Endothelial cell (in vitro differentiated cells): ENCODE measurements at regions not wholly inside any gene's neighbourhood (a gene's known extent, or its start where the extent isn't known, plus 50 kb on each side); places are given as distances from the start of the nearest gene placed in this dataset.
A peak's percentile ranks its signal among the peaks of the same experiment; 100 is the strongest.

ENCODE experiments used
- DNase-seq: peaks from one replicate; pipeline ENCODE4 v3.0.0; 2021; ENCODE audit warnings: low spot score
- H3K27ac Mint-ChIP-seq: one replicate; pipeline ENCODE4 v1.8.0; 2021; ENCODE audit warnings: mixed read lengths, inconsistent platforms; ENCODE audit not compliant: unreplicated experiment
- H3K27me3 Mint-ChIP-seq: one replicate; pipeline ENCODE4 v1.8.0; 2021; ENCODE audit warnings: mild to moderate bottlenecking, moderate library complexity, mixed read lengths, inconsistent platforms; ENCODE audit not compliant: unreplicated experiment
- H3K36me3 Mint-ChIP-seq: one replicate; pipeline ENCODE4 v1.8.0; 2021; ENCODE audit warnings: mild to moderate bottlenecking, low read depth, mixed read lengths, inconsistent platforms; ENCODE audit not compliant: unreplicated experiment
- H3K4me1 Mint-ChIP-seq: one replicate; pipeline ENCODE4 v1.8.0; 2021; ENCODE audit warnings: mild to moderate bottlenecking, mixed read lengths, inconsistent platforms; ENCODE audit not compliant: unreplicated experiment
- H3K4me3 Mint-ChIP-seq: one replicate; pipeline ENCODE4 v1.8.0; 2021; ENCODE audit warnings: mild to moderate bottlenecking, mixed read lengths, inconsistent platforms; ENCODE audit not compliant: unreplicated experiment
- H3K9me3 Mint-ChIP-seq: one replicate; pipeline ENCODE4 v1.8.0; 2021; ENCODE audit warnings: mixed read lengths, inconsistent platforms; ENCODE audit not compliant: unreplicated experiment
- TF ChIP-seq, protein P1 (sequence below): fragments of 200-600 bp; sonication (generic); IDR thresholded peaks from one replicate; pipeline ENCODE4 v1.5.0; 2021; ENCODE audit warnings: antibody characterized with exemption; ENCODE audit not compliant: unreplicated experiment

DNA sequence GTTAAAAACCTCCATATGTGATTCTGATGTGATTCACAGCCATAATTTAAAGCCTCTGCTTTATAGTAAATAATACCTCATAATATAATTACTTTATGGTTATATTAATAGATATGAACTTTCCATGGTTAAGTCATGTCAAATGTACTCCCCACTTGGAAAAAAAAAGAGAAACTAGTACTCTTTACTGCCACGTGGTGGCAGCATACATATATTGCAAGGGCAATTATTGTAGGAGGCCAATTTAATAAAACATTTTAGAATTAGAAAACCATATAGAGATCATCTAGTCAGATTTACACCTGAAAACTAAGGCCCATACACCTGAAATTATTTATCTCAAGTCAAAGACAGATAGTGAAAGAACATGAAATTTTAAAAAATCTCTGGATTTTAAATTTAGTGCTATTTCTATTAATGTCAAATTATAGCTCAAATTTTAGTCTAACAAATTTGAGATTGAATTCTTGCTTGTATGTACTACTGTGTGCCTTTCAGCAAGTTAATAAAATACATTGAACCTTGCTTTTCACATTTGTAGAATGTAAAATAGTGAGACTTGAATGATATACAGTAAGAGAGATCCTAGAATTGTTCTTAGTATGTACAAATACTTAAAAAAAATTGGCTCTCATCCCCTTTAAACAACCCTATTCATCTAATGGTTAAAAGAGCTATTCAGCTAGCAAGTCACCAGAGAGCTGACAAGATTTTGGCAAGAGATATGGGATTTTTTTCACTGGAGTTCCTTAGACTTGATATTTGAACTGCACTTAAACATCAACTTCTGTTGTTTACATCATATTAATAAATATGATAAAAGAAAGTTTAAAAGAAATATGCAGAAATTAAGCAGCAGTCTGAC, 603.8 kb downstream of the TLE4 start:
- Mint-ChIP-seq H3K36me3 (no peaks in the 10 kb centered on the region), H3K9me3 (no peaks in the 10 kb centered on the region), H3K27ac (no peak overlapping the region), H3K4me3 (no peak overlapping the region), H3K4me1 (no peaks in the 10 kb centered on the region), H3K27me3 (peaks cover 1% of the 10 kb centered on the region)
- TF ChIP-seq, protein P1, sequence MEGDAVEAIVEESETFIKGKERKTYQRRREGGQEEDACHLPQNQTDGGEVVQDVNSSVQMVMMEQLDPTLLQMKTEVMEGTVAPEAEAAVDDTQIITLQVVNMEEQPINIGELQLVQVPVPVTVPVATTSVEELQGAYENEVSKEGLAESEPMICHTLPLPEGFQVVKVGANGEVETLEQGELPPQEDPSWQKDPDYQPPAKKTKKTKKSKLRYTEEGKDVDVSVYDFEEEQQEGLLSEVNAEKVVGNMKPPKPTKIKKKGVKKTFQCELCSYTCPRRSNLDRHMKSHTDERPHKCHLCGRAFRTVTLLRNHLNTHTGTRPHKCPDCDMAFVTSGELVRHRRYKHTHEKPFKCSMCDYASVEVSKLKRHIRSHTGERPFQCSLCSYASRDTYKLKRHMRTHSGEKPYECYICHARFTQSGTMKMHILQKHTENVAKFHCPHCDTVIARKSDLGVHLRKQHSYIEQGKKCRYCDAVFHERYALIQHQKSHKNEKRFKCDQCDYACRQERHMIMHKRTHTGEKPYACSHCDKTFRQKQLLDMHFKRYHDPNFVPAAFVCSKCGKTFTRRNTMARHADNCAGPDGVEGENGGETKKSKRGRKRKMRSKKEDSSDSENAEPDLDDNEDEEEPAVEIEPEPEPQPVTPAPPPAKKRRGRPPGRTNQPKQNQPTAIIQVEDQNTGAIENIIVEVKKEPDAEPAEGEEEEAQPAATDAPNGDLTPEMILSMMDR: peak; percentile 85
- no peak for DNase-seq

DNA sequence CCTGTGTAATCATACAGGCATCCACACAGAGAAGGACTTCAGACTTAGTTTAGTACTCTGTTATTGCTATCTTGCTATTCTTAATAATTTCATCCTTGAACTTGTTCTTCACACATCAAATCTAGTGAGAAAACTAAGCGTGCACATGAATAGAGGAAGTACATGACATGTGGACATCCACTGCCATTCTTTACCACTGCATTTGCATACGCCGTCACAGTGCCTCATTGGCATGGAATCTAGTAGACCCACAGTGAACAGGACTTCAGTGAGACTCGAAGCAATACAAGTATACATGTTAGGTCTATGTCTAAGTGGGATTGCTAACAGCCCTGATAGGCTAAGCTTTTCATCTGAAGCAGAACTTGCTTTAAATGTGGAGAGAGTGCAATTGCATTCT, 592.1 kb downstream of the TLE4 start:
- no peaks in the 10 kb centered on the region for H3K36me3 Mint-ChIP-seq
- H3K4me1 Mint-ChIP-seq: peaks cover 3% of the 10 kb centered on the region
- DNase-seq: no peak
- TF ChIP-seq, protein P1: no peak
- H3K4me3 Mint-ChIP-seq: no peak overlapping the region
- no peaks in the 10 kb centered on the region for H3K27me3 Mint-ChIP-seq
- H3K9me3 Mint-ChIP-seq: no peaks in the 10 kb centered on the region
- H3K27ac Mint-ChIP-seq: no peak overlapping the region

DNA sequence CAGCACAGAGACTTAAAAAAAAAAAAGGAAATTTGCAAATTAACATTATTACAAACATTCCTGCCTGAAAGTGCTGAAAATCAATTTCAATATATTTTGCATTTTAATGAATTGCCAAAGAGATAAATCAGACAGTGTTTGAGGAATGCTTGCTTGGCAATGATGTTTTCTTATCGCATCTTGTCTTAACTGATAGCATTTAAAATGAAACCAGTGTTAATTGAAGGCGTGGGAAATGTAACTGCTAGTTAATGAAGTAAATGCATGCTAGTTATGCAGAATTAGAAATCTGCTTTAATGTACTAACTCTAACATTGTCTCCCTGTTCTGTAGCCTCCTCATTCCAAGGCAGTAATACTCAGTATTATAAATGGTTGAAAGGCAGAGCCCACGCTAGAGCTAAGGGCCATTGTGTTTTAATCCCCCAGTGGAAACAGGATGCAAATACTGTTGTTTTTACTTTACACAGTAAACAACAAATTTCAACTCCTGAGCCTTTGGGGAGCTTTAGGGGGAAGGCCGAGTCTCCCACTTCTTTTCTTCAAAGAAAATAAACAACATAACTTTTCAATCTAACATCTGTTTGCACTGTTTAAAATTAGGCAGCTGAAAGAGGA, 586.9 kb downstream of the TLE4 start:
- H3K9me3 Mint-ChIP-seq: no peaks in the 10 kb centered on the region
- no peak overlapping the region for H3K27ac Mint-ChIP-seq
- TF ChIP-seq, protein P1: no peak
- DNase-seq: no peak
- H3K4me1 Mint-ChIP-seq: peaks cover 15% of the 10 kb centered on the region
- H3K27me3 Mint-ChIP-seq: no peaks in the 10 kb centered on the region
- H3K4me3 Mint-ChIP-seq: no peak overlapping the region
- no peaks in the 10 kb centered on the region for H3K36me3 Mint-ChIP-seq

DNA sequence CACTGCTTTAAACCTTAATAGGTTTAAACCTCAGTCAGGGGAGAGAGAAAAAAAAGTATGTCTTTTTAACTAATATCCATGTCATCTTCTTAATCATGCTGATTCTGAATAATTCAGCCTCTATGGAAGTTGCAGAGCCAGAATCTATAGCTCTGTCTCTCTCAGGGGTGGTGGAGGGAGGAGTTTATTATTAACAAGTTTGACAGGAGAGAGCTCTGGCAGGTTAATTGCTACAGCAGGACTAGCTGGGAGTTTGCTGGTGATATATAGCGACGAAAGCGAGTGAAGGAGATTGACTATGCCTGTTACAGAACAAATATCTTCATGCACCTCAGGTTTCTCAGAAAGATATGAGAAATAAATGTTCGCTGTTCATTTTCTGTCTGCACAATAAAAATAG, 586.4 kb downstream of the TLE4 start:
- H3K4me3 Mint-ChIP-seq: no peak overlapping the region
- peaks cover 15% of the 10 kb centered on the region for H3K4me1 Mint-ChIP-seq
- DNase-seq: no peak

More for the DNA sequence above, 586.4 kb downstream of the TLE4 start:
- Mint-ChIP-seq H3K36me3 (no peaks in the 10 kb centered on the region), H3K27ac (no peak overlapping the region), H3K27me3 (no peaks in the 10 kb centered on the region), H3K9me3 (no peaks in the 10 kb centered on the region)
- TF ChIP-seq, protein P1: no peak
